PFSK-1 (cell line): ENCODE measurements at regions not wholly inside any gene's neighbourhood (a gene's known extent, or its start where the extent isn't known, plus 50 kb on each side); places are given as distances from the start of the nearest gene placed in this dataset.

ENCODE experiments used
- FOXP2 ChIP-seq: optimal IDR thresholded peaks from 2 replicates; pipeline ENCODE3; 2011; ENCODE audit warnings: borderline replicate concordance, control low read depth, inconsistent platforms; ENCODE audit not compliant: insufficient read depth; ENCODE audit errors: extremely low read length, extremely low read depth
- POLR2AphosphoS5 ChIP-seq: IDR thresholded peaks from 2 replicates; pipeline ENCODE4 v1.6.1; 2012; ENCODE audit warnings: low read depth, mild to moderate bottlenecking, control low read depth, low read length, moderate library complexity
- SIN3A ChIP-seq: IDR thresholded peaks from 2 replicates; pipeline ENCODE4 v1.6.1; 2012; ENCODE audit warnings: mild to moderate bottlenecking, low read length, moderate library complexity, borderline replicate concordance; ENCODE audit not compliant: insufficient read depth
- TAF1 ChIP-seq: IDR thresholded peaks from 2 replicates; pipeline ENCODE4 v1.6.1; 2012; ENCODE audit warnings: low read length, control low read depth, borderline replicate concordance; ENCODE audit not compliant: insufficient read depth
- TF ChIP-seq, protein P1 (sequence below), 2 experiments: IDR thresholded peaks; 2 replicates each; pipeline versions ENCODE4 v1.6.1 to v1.8.0; 2011 to 2012; ENCODE audit warnings: low read depth in 2 of 2, low read length in 2 of 2, control low read depth in 1 of 2, inconsistent platforms in 1 of 2, mild to moderate bottlenecking in 1 of 2, moderate library complexity in 1 of 2; ENCODE audit not compliant: insufficient read depth in 1 of 2

DNA sequence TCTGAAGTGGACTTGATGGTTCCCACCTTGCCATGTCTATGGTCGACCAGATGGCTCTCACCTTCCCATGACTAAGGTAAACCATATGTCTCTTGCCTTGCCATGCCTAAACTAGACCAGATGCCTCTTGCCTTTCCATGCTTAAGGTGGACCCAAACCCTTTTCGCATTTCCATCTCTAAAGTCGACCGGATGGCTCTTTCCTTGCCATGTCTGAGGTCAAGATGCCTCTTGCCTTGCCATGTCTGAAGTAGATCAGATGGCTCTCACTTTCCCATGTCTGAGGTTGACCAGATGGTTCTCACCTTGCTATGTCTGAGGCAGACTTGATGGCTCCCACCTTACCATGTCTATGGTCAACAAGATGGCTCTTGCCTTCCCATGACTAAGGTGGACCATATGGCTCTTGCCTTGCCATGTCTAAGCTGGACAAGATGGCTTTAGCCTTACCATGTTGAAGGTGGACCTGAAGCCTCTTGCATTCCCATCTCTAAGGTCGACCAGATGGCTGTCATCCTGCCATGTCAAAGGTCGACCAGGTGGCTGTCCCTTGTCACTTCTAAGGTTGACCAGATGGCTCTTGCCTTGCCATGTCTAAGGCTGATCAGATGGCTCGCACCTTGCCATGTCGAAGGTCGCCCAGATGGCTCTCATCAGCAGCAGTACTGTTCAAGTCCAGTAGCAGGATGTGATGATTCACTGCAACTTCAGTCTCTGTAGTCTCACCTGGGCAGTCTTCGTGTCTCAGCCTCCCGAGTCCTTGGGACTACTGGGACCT, 1439.4 kb downstream of the UQCRFS1 start:
- TF ChIP-seq TAF1 (no peak), SIN3A (no peak)

DNA sequence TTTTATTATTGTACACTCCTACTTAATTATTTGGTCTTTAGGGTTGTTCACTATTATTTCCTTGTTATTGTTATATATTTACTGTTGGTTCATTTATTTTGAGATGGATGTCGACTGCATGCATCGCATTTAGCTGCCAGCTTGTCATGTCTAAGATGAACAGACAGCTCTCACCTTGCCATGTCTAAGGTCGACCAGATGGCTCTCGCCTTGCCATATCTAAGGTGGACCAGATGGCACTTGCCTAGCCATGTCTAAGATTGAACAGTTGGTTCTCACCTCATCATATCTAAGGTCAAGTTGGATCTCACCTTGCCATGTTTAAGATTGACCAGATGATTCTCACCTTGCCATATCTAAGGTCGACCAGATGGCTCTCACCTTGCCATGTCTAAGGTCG, 1440.9 kb downstream of the UQCRFS1 start:
- no peak for TF ChIP-seq POLR2AphosphoS5
- no peak for TF ChIP-seq SIN3A
- TF ChIP-seq TAF1: no peak
- TF ChIP-seq, protein P1, sequence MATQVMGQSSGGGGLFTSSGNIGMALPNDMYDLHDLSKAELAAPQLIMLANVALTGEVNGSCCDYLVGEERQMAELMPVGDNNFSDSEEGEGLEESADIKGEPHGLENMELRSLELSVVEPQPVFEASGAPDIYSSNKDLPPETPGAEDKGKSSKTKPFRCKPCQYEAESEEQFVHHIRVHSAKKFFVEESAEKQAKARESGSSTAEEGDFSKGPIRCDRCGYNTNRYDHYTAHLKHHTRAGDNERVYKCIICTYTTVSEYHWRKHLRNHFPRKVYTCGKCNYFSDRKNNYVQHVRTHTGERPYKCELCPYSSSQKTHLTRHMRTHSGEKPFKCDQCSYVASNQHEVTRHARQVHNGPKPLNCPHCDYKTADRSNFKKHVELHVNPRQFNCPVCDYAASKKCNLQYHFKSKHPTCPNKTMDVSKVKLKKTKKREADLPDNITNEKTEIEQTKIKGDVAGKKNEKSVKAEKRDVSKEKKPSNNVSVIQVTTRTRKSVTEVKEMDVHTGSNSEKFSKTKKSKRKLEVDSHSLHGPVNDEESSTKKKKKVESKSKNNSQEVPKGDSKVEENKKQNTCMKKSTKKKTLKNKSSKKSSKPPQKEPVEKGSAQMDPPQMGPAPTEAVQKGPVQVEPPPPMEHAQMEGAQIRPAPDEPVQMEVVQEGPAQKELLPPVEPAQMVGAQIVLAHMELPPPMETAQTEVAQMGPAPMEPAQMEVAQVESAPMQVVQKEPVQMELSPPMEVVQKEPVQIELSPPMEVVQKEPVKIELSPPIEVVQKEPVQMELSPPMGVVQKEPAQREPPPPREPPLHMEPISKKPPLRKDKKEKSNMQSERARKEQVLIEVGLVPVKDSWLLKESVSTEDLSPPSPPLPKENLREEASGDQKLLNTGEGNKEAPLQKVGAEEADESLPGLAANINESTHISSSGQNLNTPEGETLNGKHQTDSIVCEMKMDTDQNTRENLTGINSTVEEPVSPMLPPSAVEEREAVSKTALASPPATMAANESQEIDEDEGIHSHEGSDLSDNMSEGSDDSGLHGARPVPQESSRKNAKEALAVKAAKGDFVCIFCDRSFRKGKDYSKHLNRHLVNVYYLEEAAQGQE (IDR thresholded peaks at IDR 0.05; ENCODE audit: insufficient read depth in 1 of 2, low read depth in 2 of 2, low read length in 2 of 2): no peak
- no peak for TF ChIP-seq FOXP2

DNA sequence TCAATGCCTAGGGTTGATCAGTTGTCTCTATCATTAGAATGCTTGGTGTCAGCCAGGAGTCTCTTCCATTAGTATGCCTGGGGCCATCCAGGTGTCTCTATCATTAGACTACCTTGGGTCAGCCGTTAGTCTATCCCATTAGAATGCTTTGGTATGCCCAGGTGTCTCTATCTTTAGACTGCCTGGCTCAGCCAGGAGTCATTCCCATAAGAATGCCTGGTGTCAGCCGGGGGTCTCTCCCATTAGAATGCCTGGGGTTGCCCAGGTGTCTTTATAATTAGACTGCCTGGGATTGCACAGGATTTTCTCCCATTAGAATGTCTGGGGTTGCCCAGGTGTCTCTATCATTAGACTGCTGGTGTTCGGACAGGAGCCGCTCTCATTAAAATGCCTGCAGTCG, 1442.9 kb downstream of the UQCRFS1 start:
- TF ChIP-seq SIN3A (no peak), POLR2AphosphoS5 (no peak), TAF1 (no peak), FOXP2 (no peak)
- TF ChIP-seq, protein P1 (IDR thresholded peaks at IDR 0.05; ENCODE audit: insufficient read depth in 1 of 2, low read depth in 2 of 2, low read length in 2 of 2): no peak

DNA sequence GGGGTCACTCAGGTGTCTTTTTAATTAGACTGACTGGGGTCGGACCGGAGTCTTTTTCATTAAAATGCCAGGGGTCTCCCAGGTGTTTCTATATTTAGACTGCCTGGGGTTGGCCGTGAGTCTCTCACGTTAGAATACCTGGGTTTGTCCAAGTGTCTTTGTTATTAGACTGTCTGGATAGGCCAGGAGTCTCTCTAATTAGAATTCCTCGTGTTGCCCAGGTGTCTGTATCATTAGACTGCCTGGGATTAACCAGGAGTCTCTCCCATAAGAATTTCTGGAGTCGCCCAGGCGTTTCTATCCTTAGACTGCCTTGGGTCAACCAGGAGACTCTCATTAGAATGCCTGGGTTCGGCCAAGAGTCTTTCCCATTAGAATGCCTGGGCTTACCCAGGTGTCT, 1445.7 kb downstream of the UQCRFS1 start:
- no peak for TF ChIP-seq SIN3A
- TF ChIP-seq, protein P1 (IDR thresholded peaks at IDR 0.05; ENCODE audit: insufficient read depth in 1 of 2, low read depth in 2 of 2, low read length in 2 of 2): no peak
- no peak for TF ChIP-seq TAF1
- TF ChIP-seq FOXP2: no peak
- TF ChIP-seq POLR2AphosphoS5: no peak

DNA sequence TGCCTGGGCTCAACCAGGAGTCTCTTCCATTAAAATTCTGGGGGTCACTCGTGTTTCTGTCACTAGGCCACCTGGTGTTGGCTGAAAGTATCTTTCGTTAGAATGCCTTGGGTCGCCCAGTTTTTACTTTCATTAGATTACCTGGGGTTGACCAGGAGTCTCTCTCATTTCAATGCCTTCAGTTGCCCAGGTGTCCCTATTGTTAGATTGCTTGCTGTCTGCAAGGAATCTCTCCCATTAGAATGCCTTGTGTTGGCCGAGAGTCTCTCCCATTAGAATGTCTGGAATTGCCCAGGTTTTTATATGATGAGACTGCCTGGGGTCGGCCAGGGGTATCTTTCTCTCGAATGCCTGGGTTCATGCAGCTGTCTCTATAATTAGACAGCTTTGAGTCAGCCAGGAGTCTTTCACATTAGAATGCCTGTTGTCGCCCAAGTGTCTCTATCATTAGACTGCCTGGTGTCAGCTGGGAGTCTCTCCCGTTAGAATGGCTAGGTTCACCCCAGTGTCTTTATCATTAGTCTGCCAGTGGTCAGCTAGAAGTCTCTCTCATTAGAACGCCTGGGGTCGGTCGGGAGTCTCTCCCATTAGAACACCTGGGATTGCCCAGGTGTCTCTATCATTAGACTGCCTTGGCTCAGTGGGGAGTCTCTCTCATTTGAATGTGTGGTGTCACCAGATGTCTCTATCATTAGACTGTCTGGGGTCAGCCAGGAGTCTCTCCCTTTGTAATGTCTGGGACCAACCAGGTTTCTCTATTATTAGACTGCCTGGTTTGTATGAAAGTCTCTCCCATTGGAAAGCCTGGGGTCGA, 1446.8 kb downstream of the UQCRFS1 start:
- TF ChIP-seq FOXP2: no peak
- TF ChIP-seq SIN3A: no peak
- TF ChIP-seq, protein P1 (IDR thresholded peaks at IDR 0.05; ENCODE audit: insufficient read depth in 1 of 2, low read depth in 2 of 2, low read length in 2 of 2): no peak
- TF ChIP-seq POLR2AphosphoS5: no peak
- TF ChIP-seq TAF1: no peak
